Endothelial cell of umbilical vein (primary cell): ENCODE measurements at regions not wholly inside any gene's neighbourhood (a gene's known extent, or its start where the extent isn't known, plus 50 kb on each side); places are given as distances from the start of the nearest gene placed in this dataset.

Source experiments
- BruUV-seq: library from RNA; stranded (reverse); fragments of 400-500 nt; replicated peaks from 2 replicates; lab custom pipeline; 2021; lab: Mats Ljungman, UMichigan
- CTCF ChIA-PET: fragments of 300-600, 350-600 bp; sonication (Branson Sonifier 250); formaldehyde crosslinking; loops from one replicate; lab custom pipeline; 2021; ENCODE audit warnings: antibody characterized with exemption, inconsistent platforms; lab: Charles Lee
- POLR2A ChIA-PET: fragments of 300-600, 350-600 bp; sonication (Branson Sonifier 250); formaldehyde crosslinking; loops from one replicate; lab custom pipeline; 2021; ENCODE audit warnings: antibody characterized with exemption, inconsistent platforms; lab: Charles Lee
- DNase-seq: peaks from one replicate; pipeline ENCODE4 v3.0.0-alpha.2; 2011; ENCODE audit warnings: low read depth, low spot score
- FAIRE-seq: peaks from 2 replicates; lab custom pipeline; 2011; peaks lifted over from hg19 to GRCh38; lab: Jason Lieb, UNC
- H2AFZ ChIP-seq: 2 replicates; pipeline ENCODE4 v1.6.0; 2012; ENCODE audit warnings: low read depth, low read length, control low read depth, inconsistent platforms
- H3K27ac ChIP-seq: 2 replicates; pipeline ENCODE4 v1.5.1; 2011; ENCODE audit warnings: low read depth, mild to moderate bottlenecking, control low read depth, low read length, moderate library complexity; ENCODE audit not compliant: insufficient read depth
- H3K27me3 ChIP-seq, 2 experiments: 2 replicates each; pipeline versions ENCODE4 v1.6.0 to v1.6.1; 2011; ENCODE audit warnings: low read length in 2 of 2, mixed read lengths in 1 of 2; ENCODE audit not compliant: control insufficient read depth in 2 of 2, insufficient read depth in 2 of 2
- H3K36me3 ChIP-seq, 2 experiments: 2 replicates in 1 of 2; 3 replicates in 1 of 2; pipeline ENCODE4 v1.5.1; 2011; ENCODE audit warnings: low read length in 2 of 2, mild to moderate bottlenecking in 1 of 2, moderate library complexity in 1 of 2; ENCODE audit not compliant: control insufficient read depth in 2 of 2, insufficient read depth in 2 of 2; ENCODE audit errors: extremely low read depth in 1 of 2
- H3K4me1 ChIP-seq: 3 replicates; pipeline ENCODE4 v1.5.1; 2011; ENCODE audit warnings: mild to moderate bottlenecking, low read length; ENCODE audit not compliant: control insufficient read depth, insufficient read depth; ENCODE audit errors: extremely low read depth
- H3K4me2 ChIP-seq: 2 replicates; pipeline ENCODE4 v1.6.1; 2011; ENCODE audit warnings: low read length, control low read depth, mixed read lengths; ENCODE audit not compliant: insufficient read depth
- H3K4me3 ChIP-seq, 3 experiments: fragments of 200-600 bp in 1 of 3; sonication (generic), shearing (Covaris generic) in 1 of 3; replicated peaks in 1 of 3; 2 replicates each; pipeline ENCODE4 v1.5.1; 2011 to 2016; ENCODE audit warnings: control low read depth in 3 of 3, low read length in 3 of 3, mild to moderate bottlenecking in 2 of 3, inconsistent platforms in 1 of 3, low read depth in 1 of 3, moderate library complexity in 1 of 3; ENCODE audit not compliant: insufficient read depth in 1 of 3
- H3K79me2 ChIP-seq: 2 replicates; pipeline ENCODE4 v1.6.0; 2012; ENCODE audit warnings: low read length, inconsistent platforms; ENCODE audit not compliant: control insufficient read depth, insufficient read depth
- H3K9ac ChIP-seq: replicated peaks from 2 replicates; pipeline ENCODE3; 2011; ENCODE audit warnings: low read length, control low read depth; ENCODE audit not compliant: insufficient read depth; ENCODE audit errors: extremely low read depth
- H3K9me1 ChIP-seq: replicated peaks from 3 replicates; pipeline ENCODE4 v1.6.0; 2011; ENCODE audit warnings: mild to moderate bottlenecking, low read length; ENCODE audit not compliant: control insufficient read depth, insufficient read depth; ENCODE audit errors: extremely low read depth
- H3K9me3 ChIP-seq: replicated peaks from 2 replicates; pipeline ENCODE4 v1.5.1; 2012; ENCODE audit warnings: low read length, inconsistent platforms; ENCODE audit not compliant: control insufficient read depth, insufficient read depth
- H4K20me1 ChIP-seq: replicated peaks from 2 replicates; pipeline ENCODE3; 2011; ENCODE audit warnings: mild to moderate bottlenecking, low read length; ENCODE audit not compliant: control insufficient read depth, insufficient read depth; ENCODE audit errors: extremely low read depth
- EZH2 ChIP-seq: IDR thresholded peaks from 2 replicates; pipeline ENCODE4 v1.6.1; 2012; ENCODE audit warnings: borderline replicate concordance, low read depth, mild to moderate bottlenecking, moderate library complexity, low read length, inconsistent platforms; ENCODE audit not compliant: severe bottlenecking
- FOS ChIP-seq: IDR thresholded peaks from 2 replicates; pipeline ENCODE4 v1.6.1; 2011; ENCODE audit warnings: mild to moderate bottlenecking, low read length, moderate library complexity, borderline replicate concordance; ENCODE audit not compliant: insufficient read depth
- GATA2 ChIP-seq: IDR thresholded peaks from 2 replicates; pipeline ENCODE4 v1.7.0; 2011; ENCODE audit warnings: low read depth, mild to moderate bottlenecking, moderate library complexity, mixed read lengths, low read length; ENCODE audit not compliant: insufficient read length, insufficient read depth
- JUN ChIP-seq: IDR thresholded peaks from 2 replicates; pipeline ENCODE4 v1.6.1; 2011; ENCODE audit warnings: borderline replicate concordance, low read depth; ENCODE audit not compliant: insufficient read length, insufficient read depth
- MAX ChIP-seq: IDR thresholded peaks from 2 replicates; pipeline ENCODE4 v1.6.1; 2011; ENCODE audit not compliant: insufficient read depth, insufficient read length
- MYC ChIP-seq: IDR thresholded peaks from one replicate; pipeline ENCODE4 v1.6.1; 2011; ENCODE audit warnings: mild to moderate bottlenecking, low read depth, low read length
- POLR2A ChIP-seq: IDR thresholded peaks from 2 replicates; pipeline ENCODE4 v1.6.1; 2012; ENCODE audit warnings: low read depth, mild to moderate bottlenecking, control low read depth, low read length
- POLR2AphosphoS5 ChIP-seq: IDR thresholded peaks from 2 replicates; pipeline ENCODE4 v1.6.1; 2012; ENCODE audit warnings: low read depth, mild to moderate bottlenecking, control low read depth, low read length, moderate library complexity; ENCODE audit not compliant: insufficient read depth
- dilution Hi-C: fragments of 300-500 bp; cut with MboI; formaldehyde crosslinking; loops from one replicate; pipeline ENCODE4 v1.15.0; 2019; ENCODE audit warnings: low sequenced_read_pairs; ENCODE audit not compliant: extremely low pct_ligation_motif_present
- intact Hi-C: fragments of 100-400 bp; cut with micrococcal nuclease; formaldehyde crosslinking; loops from one replicate; pipeline ENCODE4 v1.10.0; 2022
- TF ChIP-seq, protein P1 (sequence below), 2 donors: IDR thresholded peaks; 1 replicate in 1 of 2; 2 replicates in 1 of 2; pipeline ENCODE4 v1.5.1; 2011; ENCODE audit warnings: low read length in 2 of 2, mild to moderate bottlenecking in 2 of 2, moderate library complexity in 2 of 2, control low read depth in 1 of 2, inconsistent platforms in 1 of 2, low read depth in 1 of 2; ENCODE audit not compliant: insufficient read depth in 1 of 2; ENCODE audit errors: extremely low read depth in 1 of 2

DNA sequence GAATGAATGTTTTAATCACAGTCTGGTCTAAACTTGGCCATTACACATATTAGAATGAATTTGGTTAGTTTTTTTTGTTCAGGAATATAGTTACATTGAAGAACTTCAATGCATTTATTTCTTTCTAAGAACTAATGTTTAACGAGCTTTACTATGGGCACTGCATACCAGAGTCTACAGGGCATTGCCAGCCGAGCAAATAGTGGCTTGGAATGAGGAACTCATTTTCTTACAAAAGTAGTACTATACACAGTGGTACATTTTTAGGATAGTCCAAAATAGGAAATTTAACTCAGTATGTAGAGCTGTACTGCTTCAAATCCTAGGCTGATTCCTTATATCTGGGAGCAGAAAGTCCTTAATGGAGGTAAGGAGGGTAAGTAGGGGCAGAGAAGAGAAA lies 155.4 kb downstream of the CARTPT start:
- Histone ChIP-seq H3K4me3 (no peak overlapping the region), H4K20me1 (no peaks in the 10 kb centered on the region), H3K9ac (no peak overlapping the region), H3K9me3 (no peaks in the 10 kb centered on the region), H3K4me2 (no peak overlapping the region), H3K27ac (no peak overlapping the region), H3K36me3 (no peaks in the 10 kb centered on the region), H3K4me1 (no peaks in the 10 kb centered on the region), H2AFZ (no peak overlapping the region), H3K27me3 (peaks cover 10 to 30% of the 10 kb centered on the region in 2 experiments), H3K9me1 (no peaks in the 10 kb centered on the region), H3K79me2 (no peaks in the 10 kb centered on the region)
- CTCF ChIA-PET: no interaction called here
- POLR2A ChIA-PET: no interaction called here
- FAIRE-seq (no peak), DNase-seq (no peak)
- dilution Hi-C loops (no loop called here), intact Hi-C loops (no loop called here)
- no TSS peak for BruUV-seq
- TF ChIP-seq EZH2 (no peak), FOS (no peak), POLR2A (no peak)

DNA sequence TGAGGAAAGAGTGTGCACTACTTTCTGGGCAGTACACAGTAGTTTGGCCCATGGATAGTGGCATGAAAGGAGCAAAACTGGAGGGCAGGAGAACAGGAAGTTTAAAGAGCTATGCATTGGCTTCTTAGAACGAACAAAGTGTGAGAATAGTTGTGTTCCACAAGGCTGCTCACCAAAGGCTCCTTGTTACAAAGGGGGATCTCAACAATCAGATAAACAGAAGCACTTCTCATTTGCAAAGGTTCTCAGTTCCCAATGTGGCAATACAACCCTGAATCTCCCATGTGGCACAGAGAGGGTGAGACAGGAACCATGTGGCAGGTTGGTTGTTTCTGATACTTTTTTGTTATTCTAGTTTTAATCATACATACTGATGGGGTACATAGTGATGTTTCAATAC lies 158.4 kb downstream of the CARTPT start:
- Histone ChIP-seq H3K4me1 (no peaks in the 10 kb centered on the region), H4K20me1 (no peaks in the 10 kb centered on the region), H3K36me3 (no peaks in the 10 kb centered on the region), H3K9me1 (no peaks in the 10 kb centered on the region), H3K27ac (no peak overlapping the region), H3K9me3 (no peaks in the 10 kb centered on the region), H3K27me3 (peaks cover 19 to 37% of the 10 kb centered on the region in 2 experiments), H3K9ac (no peak overlapping the region), H3K4me2 (no peak overlapping the region), H3K4me3 (no peak overlapping the region), H3K79me2 (no peaks in the 10 kb centered on the region), H2AFZ (no peak overlapping the region)
- ChIA-PET CTCF (no interaction called here), POLR2A (no interaction called here)
- BruUV-seq: no TSS peak
- FAIRE-seq (no peak), DNase-seq (no peak)
- TF ChIP-seq POLR2A (no peak), MYC (no peak), POLR2AphosphoS5 (no peak), JUN (no peak), EZH2 (no peak), FOS (no peak), MAX (no peak), GATA2 (no peak)
- TF ChIP-seq, protein P1, sequence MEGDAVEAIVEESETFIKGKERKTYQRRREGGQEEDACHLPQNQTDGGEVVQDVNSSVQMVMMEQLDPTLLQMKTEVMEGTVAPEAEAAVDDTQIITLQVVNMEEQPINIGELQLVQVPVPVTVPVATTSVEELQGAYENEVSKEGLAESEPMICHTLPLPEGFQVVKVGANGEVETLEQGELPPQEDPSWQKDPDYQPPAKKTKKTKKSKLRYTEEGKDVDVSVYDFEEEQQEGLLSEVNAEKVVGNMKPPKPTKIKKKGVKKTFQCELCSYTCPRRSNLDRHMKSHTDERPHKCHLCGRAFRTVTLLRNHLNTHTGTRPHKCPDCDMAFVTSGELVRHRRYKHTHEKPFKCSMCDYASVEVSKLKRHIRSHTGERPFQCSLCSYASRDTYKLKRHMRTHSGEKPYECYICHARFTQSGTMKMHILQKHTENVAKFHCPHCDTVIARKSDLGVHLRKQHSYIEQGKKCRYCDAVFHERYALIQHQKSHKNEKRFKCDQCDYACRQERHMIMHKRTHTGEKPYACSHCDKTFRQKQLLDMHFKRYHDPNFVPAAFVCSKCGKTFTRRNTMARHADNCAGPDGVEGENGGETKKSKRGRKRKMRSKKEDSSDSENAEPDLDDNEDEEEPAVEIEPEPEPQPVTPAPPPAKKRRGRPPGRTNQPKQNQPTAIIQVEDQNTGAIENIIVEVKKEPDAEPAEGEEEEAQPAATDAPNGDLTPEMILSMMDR (IDR thresholded peaks at IDR 0.05; ENCODE audit: extremely low read depth in 1 of 2, insufficient read depth in 1 of 2, low read depth in 1 of 2, low read length in 2 of 2): no peak
- intact Hi-C loops (no loop called here), dilution Hi-C loops (no loop called here)
